HCT116 (cell line): ENCODE measurements at regions not wholly inside any gene's neighbourhood (a gene's known extent, or its start where the extent isn't known, plus 50 kb on each side); places are given as distances from the start of the nearest gene placed in this dataset.

ENCODE experiments used
- ATAC-seq: fragments of 200-7000 bp; cut with Tn5 transposase; 2 replicates; pipeline ENCODE4 v1.9.1; 2020; ENCODE audit warnings: mild to moderate bottlenecking, moderate library complexity
- BruUV-seq: library from RNA; stranded (reverse); fragments of 400-500 nt; replicated peaks from 2 replicates; lab custom pipeline; 2021; lab: Mats Ljungman, UMichigan
- CTCF ChIA-PET: fragments of 300-600 bp; sonication (Branson Sonifier 250); formaldehyde crosslinking; loops from one replicate; lab custom pipeline; 2021; ENCODE audit warnings: antibody characterized with exemption; lab: Charles Lee
- POLR2A ChIA-PET: fragments of 300-600, 350-600 bp; sonication (Branson Sonifier 250); formaldehyde crosslinking; loops from one replicate; lab custom pipeline; 2021; ENCODE audit warnings: antibody characterized with exemption; lab: Charles Lee
- RAD21 ChIA-PET, 2 experiments: fragments of 300-600 bp; sonication (Branson Sonifier 250); formaldehyde crosslinking; loops; one replicate each; lab custom pipeline; 2023; ENCODE audit warnings: low total read pairs in 2 of 2; ENCODE audit not compliant: uncharacterized antibody in 2 of 2, unreplicated experiment in 2 of 2, low non-redundant PET in 1 of 2; lab: Charles Lee
- DNase-seq: peaks from one replicate; pipeline ENCODE4 v3.0.0-alpha.2; 2010; ENCODE audit warnings: low read depth, low spot score
- H2AFZ ChIP-seq: fragments of 200-600 bp; shearing (Covaris generic), sonication (generic); 2 replicates; pipeline ENCODE4 v1.6.1; 2017; ENCODE audit warnings: low read depth, mixed run types, mixed read lengths, antibody characterized with exemption, low read length; ENCODE audit not compliant: poor library complexity, severe bottlenecking
- H3K27ac ChIP-seq: 2 replicates; pipeline ENCODE4 v1.5.1; 2012; ENCODE audit warnings: low read depth, low read length
- H3K27me3 ChIP-seq: fragments of 200-600 bp; sonication (generic); 2 replicates; pipeline ENCODE4 v1.6.1; 2016; ENCODE audit warnings: mixed run types, low read length, mixed read lengths; ENCODE audit not compliant: insufficient read depth
- H3K36me3 ChIP-seq, 2 experiments: fragments of 200-500 bp in 1 of 2; fragments of 200-600 bp in 1 of 2; sonication (Bioruptor generic) in 1 of 2; sonication (generic) in 1 of 2; 2 replicates each; pipeline versions ENCODE4 v1.5.1 to v1.6.1; 2014 to 2016; ENCODE audit warnings: low read length in 2 of 2, inconsistent platforms in 1 of 2, mixed read lengths in 1 of 2, mixed run types in 1 of 2; ENCODE audit not compliant: insufficient read depth in 2 of 2, control insufficient read depth in 1 of 2
- H3K4me1 ChIP-seq, 2 experiments: fragments of 200-600 bp in 1 of 2; sonication (generic) in 1 of 2; 2 replicates each; pipeline versions ENCODE4 v1.5.1 to v1.6.1; 2012 to 2017; ENCODE audit warnings: low read length in 2 of 2, inconsistent platforms in 1 of 2, mild to moderate bottlenecking in 1 of 2, mixed read lengths in 1 of 2, mixed run types in 1 of 2, moderate library complexity in 1 of 2; ENCODE audit not compliant: insufficient read depth in 2 of 2, control insufficient read depth in 1 of 2
- H3K4me2 ChIP-seq: fragments of 200-600 bp; sonication (generic); 2 replicates; pipeline ENCODE4 v1.6.1; 2017; ENCODE audit warnings: mixed run types, low read length, mixed read lengths
- H3K4me3 ChIP-seq, 2 experiments: fragments of 200-600 bp in 1 of 2; sonication (generic) in 1 of 2; replicated peaks in 1 of 2; 2 replicates each; pipeline ENCODE4 v1.5.1; 2011 to 2016; ENCODE audit warnings: low read length in 2 of 2, control low read depth in 1 of 2, low read depth in 1 of 2, mild to moderate bottlenecking in 1 of 2, mixed read lengths in 1 of 2, mixed run types in 1 of 2
- H3K79me2 ChIP-seq: fragments of 200-600 bp; sonication (generic); 2 replicates; pipeline ENCODE4 v1.6.1; 2017; ENCODE audit warnings: mild to moderate bottlenecking, mixed run types, low read length, moderate library complexity, mixed read lengths; ENCODE audit not compliant: insufficient read depth
- H3K9ac ChIP-seq: fragments of 200-600 bp; sonication (generic); 2 replicates; pipeline ENCODE4 v1.6.1; 2016; ENCODE audit warnings: low read length, mixed read lengths
- H3K9me2 ChIP-seq: fragments of 200-600 bp; sonication (generic), shearing (Covaris generic); 2 replicates; pipeline ENCODE4 v1.6.1; 2017; ENCODE audit warnings: mixed run types, mild to moderate bottlenecking, moderate library complexity; ENCODE audit not compliant: insufficient read depth
- H3K9me3 ChIP-seq, 2 experiments: fragments of 200-500 bp in 1 of 2; fragments of 200-600 bp in 1 of 2; sonication (Bioruptor generic) in 1 of 2; sonication (generic) in 1 of 2; 2 replicates each; pipeline ENCODE4 v1.6.1; 2014 to 2017; ENCODE audit warnings: low read length in 2 of 2, mixed read lengths in 2 of 2, inconsistent platforms in 1 of 2, low read depth in 1 of 2, mild to moderate bottlenecking in 1 of 2, mixed run types in 1 of 2, moderate library complexity in 1 of 2; ENCODE audit not compliant: control insufficient read depth in 1 of 2, insufficient read depth in 1 of 2
- H4K20me1 ChIP-seq: fragments of 200-600 bp; sonication (generic), shearing (Covaris generic); 2 replicates; pipeline ENCODE4 v1.6.1; 2017; ENCODE audit warnings: mixed run types, mild to moderate bottlenecking, moderate library complexity; ENCODE audit not compliant: insufficient read depth
- CBX3 ChIP-seq: IDR thresholded peaks from 2 replicates; pipeline ENCODE4 v1.6.1; 2012; ENCODE audit warnings: low read depth
- EGR1 ChIP-seq: IDR thresholded peaks from 2 replicates; pipeline ENCODE4 v1.6.1; 2012; ENCODE audit warnings: low read depth
- EZH2 ChIP-seq: fragments of 200-600 bp; sonication (generic); IDR thresholded peaks from 2 replicates; pipeline ENCODE4 v1.6.1; 2017; ENCODE audit warnings: antibody characterized with exemption, mixed run types
- EZH2phosphoT487 ChIP-seq: fragments of 200-600 bp; IDR thresholded peaks from 2 replicates; pipeline ENCODE4 v1.6.1; 2018; ENCODE audit warnings: antibody characterized with exemption, borderline replicate concordance
- FOSL1 ChIP-seq: IDR thresholded peaks from 2 replicates; pipeline ENCODE4 v1.6.1; 2012; ENCODE audit warnings: low read depth
- JUND ChIP-seq: IDR thresholded peaks from 2 replicates; pipeline ENCODE4 v1.6.1; 2012
- POLR2A ChIP-seq: IDR thresholded peaks from 2 replicates; pipeline ENCODE4 v1.7.0; 2011; ENCODE audit warnings: borderline replicate concordance; ENCODE audit not compliant: insufficient read depth, insufficient read length; ENCODE audit errors: extremely low read depth
- POLR2AphosphoS5 ChIP-seq: IDR thresholded peaks from 2 replicates; pipeline ENCODE4 v1.6.1; 2011; ENCODE audit warnings: mild to moderate bottlenecking, low read depth, low read length, moderate library complexity
- RAD21 ChIP-seq: IDR thresholded peaks from 2 replicates; pipeline ENCODE4 v1.6.1; 2012; ENCODE audit warnings: low read depth, mild to moderate bottlenecking
- SRF ChIP-seq: IDR thresholded peaks from 2 replicates; pipeline ENCODE4 v1.6.1; 2012; ENCODE audit warnings: low read depth
- TCF7L2 ChIP-seq: IDR thresholded peaks from 2 replicates; pipeline ENCODE4 v1.7.0; 2011; ENCODE audit warnings: borderline replicate concordance, inconsistent platforms; ENCODE audit not compliant: insufficient read depth, insufficient read length; ENCODE audit errors: extremely low read depth
- YY1 ChIP-seq: IDR thresholded peaks from 2 replicates; pipeline ENCODE4 v1.6.1; 2011; ENCODE audit warnings: low read length, low read depth, moderate library complexity, mild to moderate bottlenecking; ENCODE audit not compliant: insufficient replicate concordance; ENCODE audit errors: extremely low read depth
- ZNF274 ChIP-seq: fragments of 200-500 bp; sonication (Bioruptor generic); IDR thresholded peaks from 2 replicates; pipeline ENCODE4 v1.6.1; 2014; ENCODE audit warnings: mild to moderate bottlenecking, low read depth, low read length, inconsistent platforms
- intact Hi-C: fragments of 100-400 bp; cut with micrococcal nuclease; formaldehyde crosslinking; loops from 2 replicates; pipeline ENCODE4 v1.10.0; 2022
- TF ChIP-seq, protein P1 (sequence below): IDR thresholded peaks from 2 replicates; pipeline ENCODE4 v1.6.1; 2011; ENCODE audit warnings: mild to moderate bottlenecking, low read length, moderate library complexity; ENCODE audit not compliant: insufficient replicate concordance; ENCODE audit errors: extremely low read depth
- TF ChIP-seq, protein P2 (sequence below): IDR thresholded peaks from 2 replicates; pipeline ENCODE4 v1.6.1; 2012; ENCODE audit warnings: low read depth

DNA sequence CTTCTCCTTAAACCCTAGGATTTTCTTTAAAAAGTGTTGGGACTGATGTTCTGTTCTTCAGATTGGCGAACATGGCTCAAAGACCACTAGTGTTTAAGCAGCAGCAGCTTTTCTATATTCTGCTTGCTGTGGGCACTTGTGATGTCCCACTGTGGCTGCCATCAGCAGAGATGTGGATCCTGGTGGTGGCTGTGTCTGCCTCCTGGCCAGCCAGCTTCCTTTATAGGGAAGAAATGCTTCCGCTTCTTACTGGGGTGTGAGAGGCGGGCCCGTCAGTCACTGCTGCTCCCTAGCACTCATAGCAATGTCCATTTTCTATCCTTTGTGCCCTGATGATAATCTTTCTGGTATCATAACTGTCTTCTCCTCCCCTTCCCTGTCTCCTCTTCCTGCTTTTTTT lies 66.7 kb upstream of the ESR1 start:
- DNase-seq (no peak), ATAC-seq (no peak)
- no peak overlapping the region for H3K4me3 ChIP-seq
- H3K4me1 ChIP-seq: no peaks in the 10 kb centered on the region
- no peak overlapping the region for H3K4me2 ChIP-seq
- no peaks in the 10 kb centered on the region for H3K79me2 ChIP-seq
- H4K20me1 ChIP-seq: no peaks in the 10 kb centered on the region
- no peaks in the 10 kb centered on the region for H3K27me3 ChIP-seq
- intact Hi-C loops: no loop called here
- H3K9me3 ChIP-seq: no peaks in the 10 kb centered on the region
- H3K36me3 ChIP-seq: no peaks in the 10 kb centered on the region
- TF ChIP-seq, protein P1, sequence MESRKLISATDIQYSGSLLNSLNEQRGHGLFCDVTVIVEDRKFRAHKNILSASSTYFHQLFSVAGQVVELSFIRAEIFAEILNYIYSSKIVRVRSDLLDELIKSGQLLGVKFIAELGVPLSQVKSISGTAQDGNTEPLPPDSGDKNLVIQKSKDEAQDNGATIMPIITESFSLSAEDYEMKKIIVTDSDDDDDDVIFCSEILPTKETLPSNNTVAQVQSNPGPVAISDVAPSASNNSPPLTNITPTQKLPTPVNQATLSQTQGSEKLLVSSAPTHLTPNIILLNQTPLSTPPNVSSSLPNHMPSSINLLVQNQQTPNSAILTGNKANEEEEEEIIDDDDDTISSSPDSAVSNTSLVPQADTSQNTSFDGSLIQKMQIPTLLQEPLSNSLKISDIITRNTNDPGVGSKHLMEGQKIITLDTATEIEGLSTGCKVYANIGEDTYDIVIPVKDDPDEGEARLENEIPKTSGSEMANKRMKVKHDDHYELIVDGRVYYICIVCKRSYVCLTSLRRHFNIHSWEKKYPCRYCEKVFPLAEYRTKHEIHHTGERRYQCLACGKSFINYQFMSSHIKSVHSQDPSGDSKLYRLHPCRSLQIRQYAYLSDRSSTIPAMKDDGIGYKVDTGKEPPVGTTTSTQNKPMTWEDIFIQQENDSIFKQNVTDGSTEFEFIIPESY: no peak
- no peak for TF ChIP-seq POLR2AphosphoS5
- TF ChIP-seq POLR2A: no peak
- TF ChIP-seq EZH2: no peak
- no peak for TF ChIP-seq YY1
- no peak for TF ChIP-seq SRF
- no peak for TF ChIP-seq EZH2phosphoT487
- TF ChIP-seq FOSL1: no peak
- TF ChIP-seq EGR1: no peak
- no peak for TF ChIP-seq JUND
- TF ChIP-seq, protein P2, sequence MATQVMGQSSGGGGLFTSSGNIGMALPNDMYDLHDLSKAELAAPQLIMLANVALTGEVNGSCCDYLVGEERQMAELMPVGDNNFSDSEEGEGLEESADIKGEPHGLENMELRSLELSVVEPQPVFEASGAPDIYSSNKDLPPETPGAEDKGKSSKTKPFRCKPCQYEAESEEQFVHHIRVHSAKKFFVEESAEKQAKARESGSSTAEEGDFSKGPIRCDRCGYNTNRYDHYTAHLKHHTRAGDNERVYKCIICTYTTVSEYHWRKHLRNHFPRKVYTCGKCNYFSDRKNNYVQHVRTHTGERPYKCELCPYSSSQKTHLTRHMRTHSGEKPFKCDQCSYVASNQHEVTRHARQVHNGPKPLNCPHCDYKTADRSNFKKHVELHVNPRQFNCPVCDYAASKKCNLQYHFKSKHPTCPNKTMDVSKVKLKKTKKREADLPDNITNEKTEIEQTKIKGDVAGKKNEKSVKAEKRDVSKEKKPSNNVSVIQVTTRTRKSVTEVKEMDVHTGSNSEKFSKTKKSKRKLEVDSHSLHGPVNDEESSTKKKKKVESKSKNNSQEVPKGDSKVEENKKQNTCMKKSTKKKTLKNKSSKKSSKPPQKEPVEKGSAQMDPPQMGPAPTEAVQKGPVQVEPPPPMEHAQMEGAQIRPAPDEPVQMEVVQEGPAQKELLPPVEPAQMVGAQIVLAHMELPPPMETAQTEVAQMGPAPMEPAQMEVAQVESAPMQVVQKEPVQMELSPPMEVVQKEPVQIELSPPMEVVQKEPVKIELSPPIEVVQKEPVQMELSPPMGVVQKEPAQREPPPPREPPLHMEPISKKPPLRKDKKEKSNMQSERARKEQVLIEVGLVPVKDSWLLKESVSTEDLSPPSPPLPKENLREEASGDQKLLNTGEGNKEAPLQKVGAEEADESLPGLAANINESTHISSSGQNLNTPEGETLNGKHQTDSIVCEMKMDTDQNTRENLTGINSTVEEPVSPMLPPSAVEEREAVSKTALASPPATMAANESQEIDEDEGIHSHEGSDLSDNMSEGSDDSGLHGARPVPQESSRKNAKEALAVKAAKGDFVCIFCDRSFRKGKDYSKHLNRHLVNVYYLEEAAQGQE: no peak
- no peak for TF ChIP-seq TCF7L2
- TF ChIP-seq RAD21: no peak
- no peak for TF ChIP-seq ZNF274
- no peak for TF ChIP-seq CBX3
- H3K9me2 ChIP-seq: no peaks in the 10 kb centered on the region
- no peak overlapping the region for H3K27ac ChIP-seq
- no peak overlapping the region for H3K9ac ChIP-seq
- H2AFZ ChIP-seq: no peak overlapping the region
- no TSS peak for BruUV-seq
- ChIA-PET RAD21 (no interaction called here), POLR2A (no interaction called here), CTCF (no interaction called here)
